SK-N-SH treated with all-trans-retinoic acid at 6 μM for 48 hours (cell line): ENCODE measurements at regions not wholly inside any gene's neighbourhood (a gene's known extent, or its start where the extent isn't known, plus 50 kb on each side); places are given as distances from the start of the nearest gene placed in this dataset.

Experiments used
- BACH2 ChIP-seq: fragments of 250-450 bp; sonication (Bioruptor Pico); IDR thresholded peaks from 2 replicates; pipeline ENCODE4 v1.9.0; 2021; ENCODE audit warnings: mild to moderate bottlenecking, borderline replicate concordance
- CREB5 ChIP-seq: fragments of 250-450 bp; sonication (Bioruptor Pico); IDR thresholded peaks from 2 replicates; pipeline ENCODE4 v1.5.1; 2020; ENCODE audit warnings: low read depth, mild to moderate bottlenecking, moderate library complexity
- CSDC2 ChIP-seq: fragments of 250-450 bp; sonication (Bioruptor Pico); IDR thresholded peaks from 2 replicates; pipeline ENCODE4 v1.5.0; 2020; ENCODE audit warnings: mild to moderate bottlenecking, moderate library complexity
- CSRNP3 ChIP-seq: fragments of 250-450 bp; sonication (Bioruptor Pico); IDR thresholded peaks from 2 replicates; pipeline ENCODE4 v1.5.1; 2021; ENCODE audit warnings: mild to moderate bottlenecking, moderate library complexity
- OSR1 ChIP-seq: fragments of 250-450 bp; sonication (Bioruptor Pico); IDR thresholded peaks from 2 replicates; pipeline ENCODE4 v1.8.0; 2022; ENCODE audit warnings: moderate library complexity, mild to moderate bottlenecking, inconsistent platforms
- PATZ1 ChIP-seq: fragments of 250-450 bp; sonication (Bioruptor Pico); IDR thresholded peaks from 2 replicates; pipeline ENCODE4 v1.8.0; 2020; ENCODE audit warnings: mild to moderate bottlenecking, moderate library complexity, borderline replicate concordance
- TCF4 ChIP-seq: fragments of 250-450 bp; sonication (Bioruptor Pico); IDR thresholded peaks from 2 replicates; pipeline ENCODE4 v1.8.0; 2021; ENCODE audit warnings: mild to moderate bottlenecking, moderate library complexity, borderline replicate concordance
- ZC3H10 ChIP-seq: fragments of 250-450 bp; sonication (Bioruptor Pico); IDR thresholded peaks from 2 replicates; pipeline ENCODE4 v1.5.1; 2021; ENCODE audit warnings: mild to moderate bottlenecking, moderate library complexity
- ZFP30 ChIP-seq: fragments of 450-650 bp; formaldehyde crosslinking; IDR thresholded peaks from 2 replicates; pipeline ENCODE4 v1.5.0; 2022; ENCODE audit warnings: mild to moderate bottlenecking, moderate library complexity
- ZNF70 ChIP-seq: fragments of 450-650 bp; formaldehyde crosslinking; IDR thresholded peaks from 2 replicates; pipeline ENCODE4 v1.5.0; 2020; ENCODE audit warnings: mild to moderate bottlenecking, moderate library complexity

- TF ChIP-seq BACH2 (CRISPR knock-in tag), result no peak
- no peak for TF ChIP-seq TCF4 (CRISPR knock-in tag)
- no peak for TF ChIP-seq CSDC2 (CRISPR knock-in tag)
- no peak for TF ChIP-seq CREB5 (CRISPR knock-in tag)
- no peak for TF ChIP-seq PATZ1 (CRISPR knock-in tag)
- TF ChIP-seq ZC3H10, result no peak
- no peak for TF ChIP-seq OSR1 (CRISPR knock-in tag)
- TF ChIP-seq CSRNP3 (CRISPR knock-in tag), result no peak
- TF ChIP-seq ZNF70 (CRISPR knock-in tag), result no peak
- TF ChIP-seq ZFP30 (CRISPR knock-in tag), result no peak
Observed at GRCh38 chr17:51443646-51444045, 183.3 kb downstream of the UTP18 start.
